Activated CD4-positive, alpha-beta T cell treated with anti-CD3 and anti-CD28 coated beads for 36 hours (primary cell): ENCODE measurements at regions not wholly inside any gene's neighbourhood (a gene's known extent, or its start where the extent isn't known, plus 50 kb on each side); places are given as distances from the start of the nearest gene placed in this dataset.

Source experiments
- ATAC-seq: fragments of 200-7000 bp; cut with Tn5 transposase; one replicate; pipeline ENCODE4 v1.10.0; 2021; ENCODE audit warnings: mild to moderate bottlenecking, moderate library complexity
- CTCF ChIA-PET: fragments of 350-600 bp; sonication (Branson Sonifier 250); formaldehyde crosslinking; loops from one replicate; lab custom pipeline; 2021; ENCODE audit warnings: antibody characterized with exemption; lab: Charles Lee
- POLR2A ChIA-PET: fragments of 350-600 bp; sonication (Branson Sonifier 250); formaldehyde crosslinking; loops from one replicate; lab custom pipeline; 2021; ENCODE audit warnings: antibody characterized with exemption, inconsistent platforms; lab: Charles Lee
- DNase-seq: peaks from one replicate; pipeline ENCODE4 v3.0.0-alpha.2; 2020
- H3K27ac Mint-ChIP-seq: one replicate; pipeline ENCODE4 v1.8.0; 2021; ENCODE audit warnings: mixed read lengths
- H3K27me3 Mint-ChIP-seq: one replicate; pipeline ENCODE4 v1.8.0; 2021; ENCODE audit warnings: mixed read lengths
- H3K36me3 Mint-ChIP-seq: one replicate; pipeline ENCODE4 v1.8.0; 2021; ENCODE audit warnings: low read depth, mixed read lengths
- H3K4me1 Mint-ChIP-seq: one replicate; pipeline ENCODE4 v1.8.0; 2021; ENCODE audit warnings: mixed read lengths
- H3K4me3 Mint-ChIP-seq: one replicate; pipeline ENCODE4 v1.8.0; 2021; ENCODE audit warnings: mild to moderate bottlenecking, moderate library complexity, mixed read lengths
- H3K9me3 Mint-ChIP-seq: one replicate; pipeline ENCODE4 v1.8.0; 2021; ENCODE audit warnings: low read depth, mixed read lengths
- intact Hi-C, 2 experiments: fragments of 100-400 bp; cut with DNase I in 1 of 2; cut with micrococcal nuclease in 1 of 2; formaldehyde crosslinking; loops; one replicate each; pipeline versions ENCODE4 v1.14.2 to v1.15.1; 2022 to 2024; cut with DNase I, micrococcal nuclease

GRCh38 chr20:2047456-2048092, 53.7 kb upstream of the PDYN start:
- CTCF ChIA-PET = no interaction called here
- Mint-ChIP-seq H3K27me3 (peaks cover 10% of the 10 kb centered on the region), H3K4me3 (no peak overlapping the region), H3K9me3 (no peaks in the 10 kb centered on the region), H3K27ac (no peak overlapping the region), H3K36me3 (no peaks in the 10 kb centered on the region), H3K4me1 (no peaks in the 10 kb centered on the region)
- DNase-seq = no peak
- intact Hi-C loops = no loop called here
- POLR2A ChIA-PET = interaction anchor here (0.6 kb wide), 1 partner anchor 1137 kb away, joined by 5 read pairs; no protein-coding TSS in a partner anchor
- no peak for ATAC-seq

GRCh38 chr20:2045101-2045500, 51.2 kb upstream of the PDYN start:
- H3K27ac Mint-ChIP-seq = no peak overlapping the region
- no peaks in the 10 kb centered on the region for H3K36me3 Mint-ChIP-seq
- ATAC-seq (no peak), DNase-seq (no peak)
- H3K9me3 Mint-ChIP-seq = no peaks in the 10 kb centered on the region
- no peaks in the 10 kb centered on the region for H3K4me1 Mint-ChIP-seq
- intact Hi-C loops = no loop called here
- peaks cover 5% of the 10 kb centered on the region for H3K27me3 Mint-ChIP-seq
- CTCF ChIA-PET = no interaction called here
- POLR2A ChIA-PET = no interaction called here
- no peak overlapping the region for H3K4me3 Mint-ChIP-seq
